Right lobe of liver (tissue), 4 donors: ENCODE measurements at regions not wholly inside any gene's neighbourhood (a gene's known extent, or its start where the extent isn't known, plus 50 kb on each side); places are given as distances from the start of the nearest gene placed in this dataset.

Source experiments
- CTCF ChIP-seq, 4 donors: fragments of 200-600 bp in 3 of 4; fragments of 450-650 bp in 1 of 4; IDR thresholded peaks; one replicate each; pipeline versions ENCODE4 v1.5.1 to v1.8.0; 2016 to 2022; ENCODE audit warnings: antibody characterized with exemption in 4 of 4, mild to moderate bottlenecking in 2 of 4
- POLR2A ChIP-seq: fragments of 450-650 bp; IDR thresholded peaks from one replicate; pipeline ENCODE4 v1.6.1; 2017; ENCODE audit warnings: antibody characterized with exemption, mild to moderate bottlenecking
- donor health status: DM: no; HTN: no; CAD: no.
- donor health status: DM: no; HTN: no; CAD: no.
- donor health status: DM: no; HTN: yes; CAD: no.

GRCh38 chr18:68391801-68392200 lies 323.1 kb downstream of the TMX3 start:
- TF ChIP-seq CTCF (IDR thresholded peaks at IDR 0.05) (no peak), POLR2A (no peak)
